K562 (cell line): ENCODE measurements at regions not wholly inside any gene's neighbourhood (a gene's known extent, or its start where the extent isn't known, plus 50 kb on each side); places are given as distances from the start of the nearest gene placed in this dataset.

Source experiments
- BRF1 ChIP-seq: IDR thresholded peaks from 3 replicates; pipeline ENCODE4 v1.6.1; 2011; ENCODE audit warnings: borderline replicate concordance, mild to moderate bottlenecking; ENCODE audit not compliant: insufficient read length; ENCODE audit errors: extremely low read depth
- CBX1 ChIP-seq: sonication (generic); IDR thresholded peaks from 2 replicates; pipeline ENCODE4 v1.6.1; 2016; ENCODE audit warnings: antibody characterized with exemption, low read depth, mild to moderate bottlenecking
- CEBPB ChIP-seq: fragments of 450-650 bp; IDR thresholded peaks from 2 replicates; pipeline ENCODE4 v1.6.1; 2016; ENCODE audit warnings: missing genetic modification characterization, missing compliant biosample characterization
- SP1 ChIP-seq: sonication (generic); formaldehyde crosslinking; IDR thresholded peaks from 2 replicates; pipeline ENCODE4 v1.8.1; 2022; ENCODE audit warnings: mild to moderate bottlenecking, missing genetic modification reagents
- TARDBP ChIP-seq: fragments of 450-650 bp; IDR thresholded peaks from 2 replicates; pipeline ENCODE4 v1.6.1; 2016
- TCF7 ChIP-seq: sonication (generic); IDR thresholded peaks from 2 replicates; pipeline ENCODE4 v1.6.1; 2016; ENCODE audit warnings: antibody characterized with exemption, borderline replicate concordance
- UBTF ChIP-seq, 2 experiments: IDR thresholded peaks; 2 replicates each; pipeline ENCODE4 v1.6.1; 2012; ENCODE audit warnings: improper control_type of control experiment in 2 of 2, low read depth in 2 of 2, low read length in 2 of 2, borderline replicate concordance in 1 of 2
- ZBTB2 ChIP-seq: fragments of 450-650 bp; IDR thresholded peaks from 2 replicates; pipeline ENCODE4 v1.6.1; 2016; ENCODE audit warnings: antibody characterized with exemption
- ZBTB43 ChIP-seq: sonication (generic); formaldehyde crosslinking; IDR thresholded peaks from 2 replicates; pipeline ENCODE4 v1.8.0; 2023; ENCODE audit warnings: mild to moderate bottlenecking, missing genetic modification reagents
- ZHX1 ChIP-seq: fragments of 150-350 bp; conservative IDR thresholded peaks from 2 replicates; pipeline ENCODE4 v1.6.1; 2014; ENCODE audit warnings: low read length
- ZNF224 ChIP-seq: sonication (generic); formaldehyde crosslinking; IDR thresholded peaks from 2 replicates; pipeline ENCODE4 v1.8.0; 2022; ENCODE audit warnings: mild to moderate bottlenecking, missing genetic modification reagents
- ZNF274 ChIP-seq: IDR thresholded peaks from 2 replicates; pipeline ENCODE4 v1.6.1; 2011; ENCODE audit warnings: low read depth, mild to moderate bottlenecking, low read length, moderate library complexity, borderline replicate concordance
- TF ChIP-seq, protein P1 (sequence below), 3 experiments: IDR thresholded peaks in 2 of 3; conservative IDR thresholded peaks in 1 of 3; 2 replicates each; pipeline ENCODE4 v1.5.1; 2011 to 2012; ENCODE audit warnings: low read length in 3 of 3, mild to moderate bottlenecking in 3 of 3, control low read depth in 2 of 3, improper control_type of control experiment in 1 of 3, inconsistent platforms in 1 of 3, low read depth in 1 of 3, mixed read lengths in 1 of 3, moderate library complexity in 1 of 3; ENCODE audit not compliant: insufficient read depth in 2 of 3

- TF ChIP-seq ZNF224, result no peak
- TF ChIP-seq TARDBP, result no peak
- TF ChIP-seq CBX1, result no peak
- TF ChIP-seq, protein P1, sequence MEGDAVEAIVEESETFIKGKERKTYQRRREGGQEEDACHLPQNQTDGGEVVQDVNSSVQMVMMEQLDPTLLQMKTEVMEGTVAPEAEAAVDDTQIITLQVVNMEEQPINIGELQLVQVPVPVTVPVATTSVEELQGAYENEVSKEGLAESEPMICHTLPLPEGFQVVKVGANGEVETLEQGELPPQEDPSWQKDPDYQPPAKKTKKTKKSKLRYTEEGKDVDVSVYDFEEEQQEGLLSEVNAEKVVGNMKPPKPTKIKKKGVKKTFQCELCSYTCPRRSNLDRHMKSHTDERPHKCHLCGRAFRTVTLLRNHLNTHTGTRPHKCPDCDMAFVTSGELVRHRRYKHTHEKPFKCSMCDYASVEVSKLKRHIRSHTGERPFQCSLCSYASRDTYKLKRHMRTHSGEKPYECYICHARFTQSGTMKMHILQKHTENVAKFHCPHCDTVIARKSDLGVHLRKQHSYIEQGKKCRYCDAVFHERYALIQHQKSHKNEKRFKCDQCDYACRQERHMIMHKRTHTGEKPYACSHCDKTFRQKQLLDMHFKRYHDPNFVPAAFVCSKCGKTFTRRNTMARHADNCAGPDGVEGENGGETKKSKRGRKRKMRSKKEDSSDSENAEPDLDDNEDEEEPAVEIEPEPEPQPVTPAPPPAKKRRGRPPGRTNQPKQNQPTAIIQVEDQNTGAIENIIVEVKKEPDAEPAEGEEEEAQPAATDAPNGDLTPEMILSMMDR (IDR thresholded peaks at IDR 0.05 in 2 of 3, conservative IDR thresholded peaks at IDR 0.05 in 1 of 3; ENCODE audit: insufficient read depth in 2 of 3, low read depth in 1 of 3, low read length in 3 of 3), result no peak
- no peak for TF ChIP-seq CEBPB (tag)
- TF ChIP-seq ZNF274, result no peak
- TF ChIP-seq ZBTB2, result no peak
- no peak for TF ChIP-seq ZHX1
- no peak for TF ChIP-seq UBTF (IDR thresholded peaks at IDR 0.05; ENCODE audit: borderline replicate concordance in 1 of 2, low read depth in 2 of 2, low read length in 2 of 2)
- TF ChIP-seq BRF1, result no peak
- TF ChIP-seq TCF7, result no peak
- no peak for TF ChIP-seq ZBTB43 (CRISPR knock-in tag)
- no peak for TF ChIP-seq SP1
Observed at GRCh38 chr11:69965821-69966582, 112.1 kb upstream of the ANO1 start.
